COR-L47 (cell line): ENCODE measurements at regions not wholly inside any gene's neighbourhood (a gene's known extent, or its start where the extent isn't known, plus 50 kb on each side); places are given as distances from the start of the nearest gene placed in this dataset.
"Not testable (repeated sequence)": the region's sequence is repeated elsewhere in the genome, so short reads cannot be mapped to it uniquely, and the experiment has no call there.

Source experiments
- DNase-seq: peaks from one replicate; lab custom pipeline; 2025; lab: John Stamatoyannopoulos, UW

DNA sequence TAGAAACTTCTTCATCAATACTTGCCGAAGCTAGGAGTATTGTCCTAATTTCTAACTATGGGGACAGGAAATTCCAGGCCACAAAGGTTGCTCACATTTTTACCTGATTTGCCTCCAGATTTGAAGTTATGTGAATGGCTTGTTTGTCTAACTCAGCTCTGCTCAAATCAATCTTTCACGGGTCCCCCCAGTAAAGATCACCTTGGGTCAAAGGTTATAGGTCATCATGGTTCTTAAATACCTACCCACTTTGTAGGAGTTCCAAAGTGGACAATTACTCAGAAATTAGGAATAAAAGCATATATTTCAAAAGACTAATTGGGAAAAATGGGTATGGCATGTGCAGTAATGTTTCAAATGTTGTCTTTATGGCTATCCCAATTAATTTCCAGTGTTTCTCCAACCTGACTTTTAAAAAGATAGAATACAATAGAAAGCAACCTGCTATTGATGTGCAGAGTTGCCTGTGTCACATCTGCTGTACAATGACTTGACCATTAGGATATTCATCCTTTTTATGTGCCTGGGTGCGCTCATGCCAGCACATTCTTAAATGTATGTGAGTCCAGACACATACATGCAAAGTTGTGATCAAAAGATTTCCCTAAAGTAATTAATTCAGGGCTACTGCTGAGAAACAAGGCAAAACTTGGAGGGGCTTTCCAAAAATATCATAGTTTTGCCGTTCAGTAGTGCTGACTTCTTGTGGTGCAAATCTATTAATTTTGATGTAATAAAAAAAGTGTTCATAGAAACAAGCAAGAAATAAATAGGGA lies 126.1 kb downstream of the MYCN start:
- DNase-seq = no peak

DNA sequence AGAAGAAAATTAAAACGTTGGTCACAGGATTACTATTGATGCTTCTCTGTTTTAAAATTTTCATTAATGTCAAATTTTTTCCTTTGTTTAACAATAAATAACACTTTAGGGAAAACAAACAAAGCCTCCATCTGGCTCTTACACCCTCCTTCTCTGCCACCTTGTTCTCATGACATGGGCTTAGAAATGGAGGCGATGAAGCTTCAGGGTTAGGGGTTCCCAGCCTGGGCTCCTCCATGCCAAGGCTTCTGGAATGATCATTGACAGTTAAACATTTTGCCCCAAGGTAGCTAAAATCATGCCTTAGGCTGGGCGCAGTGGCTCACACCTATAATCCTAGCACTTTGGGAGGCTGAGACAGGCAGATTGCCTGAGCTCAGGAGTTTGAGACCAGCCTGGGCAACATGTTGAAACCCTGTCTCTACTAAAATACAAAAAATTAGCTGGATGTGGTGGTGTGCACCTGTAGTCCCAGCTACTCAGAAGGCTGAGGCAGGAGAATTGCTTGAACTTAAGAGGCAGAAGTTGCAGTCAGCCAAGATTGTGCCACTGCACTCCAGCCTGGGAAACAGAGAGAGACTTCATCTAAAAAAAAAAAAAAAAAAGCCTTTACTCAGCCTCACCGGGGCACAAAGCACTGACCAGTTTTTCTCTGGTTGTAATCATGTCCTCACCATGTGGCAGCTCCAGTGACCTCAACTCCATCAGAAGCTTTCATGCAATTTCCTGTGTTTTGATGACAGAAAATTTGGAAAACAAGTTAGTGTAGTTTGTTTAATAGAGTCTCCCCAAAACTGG lies 125.1 kb downstream of the MYCN start:
- not testable (repeated sequence) for DNase-seq

DNA sequence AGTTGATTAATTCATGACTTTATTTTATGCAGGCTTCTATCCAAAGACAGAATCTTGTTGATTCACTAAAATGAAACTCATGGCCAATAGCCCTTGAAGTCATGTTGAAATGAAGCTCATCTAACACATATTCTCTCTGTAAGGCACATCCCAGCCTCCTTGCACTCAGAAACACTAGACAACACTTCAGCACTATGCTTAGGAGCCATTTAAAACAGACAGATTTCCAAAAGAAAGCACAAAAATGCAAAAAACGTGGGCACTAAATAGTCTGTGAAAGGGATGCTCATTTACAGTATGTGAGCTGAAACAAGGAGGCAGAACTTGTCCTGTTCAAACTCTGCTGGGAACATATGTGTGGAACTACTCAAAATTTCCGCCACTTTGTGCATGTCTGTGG lies 124.4 kb downstream of the MYCN start:
- no peak for DNase-seq

DNA sequence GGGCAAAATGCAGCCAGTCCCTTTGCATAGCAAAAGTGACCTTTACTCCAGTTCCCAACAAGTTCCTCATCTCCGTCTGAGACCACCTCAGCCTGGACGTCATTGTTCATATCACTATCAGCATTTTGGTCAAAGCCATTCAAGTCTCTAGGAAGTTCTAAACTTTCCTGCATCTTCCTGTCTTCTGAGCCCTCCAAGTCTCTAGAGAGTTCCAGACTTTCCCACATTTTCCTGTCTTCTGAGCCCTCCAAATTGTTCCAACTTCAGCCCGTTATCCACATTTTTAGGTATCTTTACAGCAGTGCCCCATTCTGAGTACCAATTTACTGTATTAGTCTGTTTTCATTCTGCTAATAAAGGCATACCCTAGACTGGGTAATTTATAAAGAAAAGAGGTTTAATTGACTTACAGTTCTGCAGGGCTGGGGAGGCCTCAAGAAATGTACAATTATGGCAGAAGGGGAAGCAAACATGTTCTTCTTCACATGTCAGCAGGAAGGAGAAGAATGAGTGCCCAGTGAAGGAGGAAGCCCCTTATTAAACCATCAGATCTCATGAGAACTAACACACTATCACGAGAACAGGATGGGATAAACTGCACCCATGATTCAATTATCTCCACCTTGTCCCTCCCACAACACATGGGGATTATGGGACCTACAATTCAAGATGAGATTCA lies 123.7 kb downstream of the MYCN start:
- DNase-seq = no peak

DNA sequence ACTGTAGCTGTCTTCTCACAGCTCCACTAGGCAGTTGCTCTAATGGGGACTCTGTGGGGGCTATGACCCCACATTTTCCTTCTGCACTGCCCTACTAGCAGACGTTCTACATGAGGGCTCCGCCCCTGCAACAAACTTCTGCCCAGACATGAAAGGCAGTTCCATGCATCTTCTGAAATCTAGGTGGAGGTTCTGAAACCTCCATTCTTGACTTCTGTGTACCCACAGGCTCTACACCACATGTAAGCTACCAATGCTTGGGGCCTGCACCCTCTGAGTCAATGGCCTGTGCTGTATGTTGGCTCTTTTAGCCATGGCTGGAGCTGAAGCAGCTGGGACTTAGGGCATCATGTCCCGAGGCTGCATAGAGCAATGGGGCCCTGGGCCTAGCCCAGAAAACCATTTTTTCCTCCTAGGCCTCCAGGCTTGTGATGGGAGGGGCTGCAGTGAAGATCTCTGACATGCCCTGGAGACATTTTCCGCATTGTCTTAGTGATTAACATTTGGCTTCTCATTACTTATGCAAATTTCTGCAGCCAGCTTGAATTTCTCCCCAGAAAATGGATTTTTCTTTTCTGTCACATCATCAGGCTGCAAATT lies 123.0 kb downstream of the MYCN start:
- no peak for DNase-seq

DNA sequence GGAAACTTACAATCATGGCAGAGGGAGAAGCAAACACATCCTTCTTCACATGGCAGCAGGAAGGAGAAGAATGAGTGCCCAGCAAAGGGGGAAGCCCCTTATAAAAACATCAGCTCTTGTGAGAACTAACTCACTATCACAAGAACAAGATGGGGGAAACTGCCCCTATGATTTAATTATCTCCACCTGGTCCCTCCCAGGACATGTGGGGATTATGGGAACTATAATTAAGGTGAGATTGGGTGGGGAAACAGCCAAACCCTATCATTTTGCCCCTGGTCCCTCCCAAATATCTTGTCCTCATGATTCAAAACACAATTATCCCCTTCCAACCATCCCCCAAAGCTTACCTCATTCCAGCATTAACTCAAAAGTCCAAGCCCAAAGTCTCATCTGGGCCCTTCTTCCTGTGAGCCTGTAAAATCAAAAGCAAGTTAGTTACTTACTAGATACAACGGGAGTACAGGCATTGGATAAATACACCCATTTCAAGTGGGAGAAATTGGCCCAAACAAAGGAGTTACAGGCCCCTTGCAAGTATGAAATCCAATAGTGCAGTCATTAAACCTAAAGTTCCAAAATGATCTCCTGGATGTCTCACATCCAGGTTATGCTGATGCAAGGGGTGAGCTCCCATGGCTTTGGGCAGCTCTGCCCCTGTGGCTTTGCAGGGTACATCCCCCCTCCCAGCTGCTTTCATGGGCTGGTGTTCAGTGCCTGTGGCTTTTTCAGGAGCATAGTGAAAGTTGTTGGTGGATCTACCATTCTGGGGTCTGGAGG lies 122.3 kb downstream of the MYCN start:
- no peak for DNase-seq

DNA sequence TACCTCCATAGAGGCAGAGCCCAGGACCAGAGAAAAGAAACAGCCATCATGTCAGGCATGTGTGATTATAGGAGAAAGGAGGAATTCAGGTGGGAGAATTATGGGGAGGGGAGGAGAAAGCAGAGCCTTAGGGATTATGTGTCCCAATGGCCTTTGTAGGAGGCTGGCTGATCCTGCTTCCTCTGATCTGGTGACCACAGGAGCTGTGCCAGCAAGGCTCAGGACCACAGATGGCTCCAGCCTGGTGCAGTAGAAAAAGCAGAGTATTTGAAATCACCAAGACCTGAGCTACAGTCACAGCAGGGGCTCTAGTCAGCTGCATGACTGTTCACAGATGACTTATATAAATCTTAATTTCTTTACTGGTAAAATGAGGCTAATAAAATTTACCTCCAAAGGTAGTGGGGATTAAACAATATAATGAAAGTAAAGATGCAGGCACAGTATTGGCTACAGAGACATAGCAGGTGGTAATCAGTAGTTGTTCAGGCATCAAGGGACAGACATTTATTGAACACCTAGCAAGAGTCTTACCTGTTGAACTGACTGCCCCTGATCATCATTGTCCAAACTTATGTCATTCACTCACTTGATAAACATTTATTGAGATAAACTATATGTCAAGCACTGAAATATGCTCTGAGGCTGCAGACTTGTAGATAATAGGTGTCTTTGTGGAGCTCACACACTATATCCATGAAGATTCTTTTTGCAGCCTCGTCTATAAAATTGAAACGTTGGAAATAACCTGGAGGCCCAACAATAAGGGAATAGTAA lies 121.3 kb downstream of the MYCN start:
- DNase-seq = no peak

DNA sequence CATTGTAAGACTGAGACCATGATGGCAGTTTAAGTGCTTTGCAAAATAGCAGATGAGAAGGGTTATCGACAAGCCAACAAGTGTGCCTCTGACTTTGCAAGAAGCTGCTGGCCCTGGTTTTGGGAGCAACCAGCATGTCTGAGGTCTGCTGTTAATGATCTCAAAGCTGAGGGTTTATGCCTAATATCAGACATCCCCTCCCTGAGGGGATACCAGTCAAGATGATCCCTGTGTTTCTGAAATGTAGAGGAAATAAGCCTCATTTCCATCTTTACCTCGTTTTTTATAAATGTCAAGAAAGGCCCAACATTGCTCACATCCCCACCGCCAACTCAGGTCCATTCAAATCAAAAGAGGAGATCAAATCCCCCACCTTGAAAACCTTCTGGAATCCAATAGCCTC lies 120.6 kb downstream of the MYCN start:
- no peak for DNase-seq

DNA sequence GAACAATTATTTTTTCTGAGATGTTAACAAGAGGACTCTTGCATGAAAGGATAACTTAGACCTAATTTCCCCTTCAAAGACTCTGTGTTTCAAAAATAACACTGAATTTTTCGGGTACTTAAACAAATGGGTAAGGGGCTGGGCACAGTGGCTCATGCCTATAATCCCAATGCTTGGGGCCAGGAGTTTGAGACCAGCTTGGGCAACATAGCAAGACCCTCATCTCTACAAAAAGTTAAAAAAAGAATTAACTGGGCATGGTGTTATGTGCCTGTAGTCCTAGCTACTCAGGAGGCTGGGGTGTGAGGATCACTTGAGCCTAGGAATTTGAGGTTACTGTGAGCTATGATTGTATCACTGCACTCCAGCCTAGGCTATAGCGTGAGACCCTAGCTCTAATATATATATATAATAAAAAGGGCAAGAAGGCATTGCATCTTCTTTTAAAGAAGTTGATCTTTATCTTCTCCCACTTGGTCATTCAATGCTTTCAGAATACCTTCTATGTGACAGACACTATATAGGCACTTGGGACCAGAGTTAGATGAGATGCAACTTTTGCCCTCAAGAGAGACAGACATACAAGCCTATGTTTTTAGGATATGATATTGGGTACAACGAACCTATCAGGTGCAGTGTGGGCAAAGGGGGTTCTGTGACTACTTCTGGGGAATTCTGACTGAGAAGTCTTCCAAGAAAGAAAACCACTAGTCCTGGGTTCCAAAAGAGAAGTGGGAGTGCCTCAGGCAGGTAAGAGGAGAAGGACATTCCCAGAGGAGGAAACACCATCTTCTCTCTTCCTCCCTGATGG lies 120.0 kb downstream of the MYCN start:
- DNase-seq = no peak

DNA sequence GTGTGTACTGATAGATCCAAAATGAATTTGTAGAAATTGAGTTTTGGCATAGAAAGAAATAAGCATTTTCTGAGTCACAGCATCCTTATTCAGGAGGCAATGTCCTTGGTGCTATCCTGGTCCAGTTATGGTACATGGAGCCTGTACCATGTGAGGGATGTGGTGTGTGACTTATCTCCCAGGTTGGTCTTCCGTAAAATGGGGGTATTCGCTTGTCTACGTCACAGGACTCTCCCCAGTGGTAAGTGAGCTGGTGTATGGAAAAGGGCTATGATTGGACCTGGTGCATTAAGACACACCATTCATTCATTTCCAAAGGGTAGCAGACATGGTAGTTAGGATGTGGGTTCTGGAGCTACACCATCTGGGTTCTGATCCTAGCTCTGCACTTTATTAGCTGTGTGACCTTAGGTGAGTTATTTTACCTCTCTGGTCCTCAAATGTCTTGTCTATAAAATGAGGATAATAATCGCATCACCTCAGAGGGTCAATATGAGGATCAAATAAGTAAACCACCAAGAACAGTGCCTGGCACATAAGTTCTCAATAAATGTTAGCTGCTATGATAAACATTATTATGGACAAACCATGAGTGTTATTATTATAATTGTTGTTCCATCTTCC lies 119.2 kb downstream of the MYCN start:
- no peak for DNase-seq

DNA sequence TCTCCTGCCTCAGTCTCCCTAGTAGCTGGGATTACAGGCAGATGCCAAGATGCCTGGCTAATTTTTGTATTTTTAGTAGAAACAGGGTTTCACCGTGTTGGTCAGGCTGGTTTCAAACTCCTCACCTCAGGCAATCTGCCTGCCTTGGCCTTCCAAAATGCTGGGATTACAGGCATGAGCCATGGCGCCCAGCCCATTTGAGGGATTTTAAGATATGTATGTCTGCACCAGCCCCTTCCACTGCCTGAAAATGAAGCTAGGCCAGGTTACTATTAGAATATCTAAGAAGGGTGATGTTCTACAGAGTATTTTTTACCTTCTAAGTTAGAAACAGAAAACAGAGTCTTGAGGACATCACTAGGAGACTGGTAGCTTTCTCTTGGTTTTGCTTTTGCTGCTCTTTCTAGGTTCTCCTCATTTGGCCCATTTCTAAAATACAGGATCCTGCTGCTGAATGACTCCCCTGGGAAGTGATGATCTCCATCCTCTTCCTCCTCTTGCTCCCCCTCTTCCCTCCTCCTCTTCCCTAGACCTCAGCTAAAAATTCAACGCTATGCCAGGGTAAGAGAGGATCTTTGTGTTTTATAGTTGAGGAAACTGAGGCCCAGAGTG lies 118.5 kb downstream of the MYCN start:
- no peak for DNase-seq

DNA sequence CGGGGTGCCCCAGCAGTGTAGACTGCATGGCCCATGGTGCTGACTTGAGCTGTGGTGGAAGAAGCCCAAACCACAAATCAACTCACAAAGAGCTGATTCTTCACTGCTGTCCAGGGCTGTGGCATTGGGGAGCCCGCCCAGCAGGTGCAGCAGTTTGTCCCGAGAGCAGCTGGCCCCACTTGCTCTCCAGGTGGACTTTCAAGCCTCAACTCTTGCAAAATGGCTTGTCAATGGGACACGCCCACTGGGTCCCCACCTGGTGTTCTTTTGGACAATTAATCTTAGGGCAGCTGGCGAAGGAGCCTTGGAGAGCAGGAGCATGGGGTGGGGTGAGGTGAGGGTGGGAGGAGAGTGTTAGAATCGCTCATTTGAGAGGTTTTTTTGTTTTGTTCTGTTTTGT lies 117.9 kb downstream of the MYCN start:
- DNase-seq = no peak

DNA sequence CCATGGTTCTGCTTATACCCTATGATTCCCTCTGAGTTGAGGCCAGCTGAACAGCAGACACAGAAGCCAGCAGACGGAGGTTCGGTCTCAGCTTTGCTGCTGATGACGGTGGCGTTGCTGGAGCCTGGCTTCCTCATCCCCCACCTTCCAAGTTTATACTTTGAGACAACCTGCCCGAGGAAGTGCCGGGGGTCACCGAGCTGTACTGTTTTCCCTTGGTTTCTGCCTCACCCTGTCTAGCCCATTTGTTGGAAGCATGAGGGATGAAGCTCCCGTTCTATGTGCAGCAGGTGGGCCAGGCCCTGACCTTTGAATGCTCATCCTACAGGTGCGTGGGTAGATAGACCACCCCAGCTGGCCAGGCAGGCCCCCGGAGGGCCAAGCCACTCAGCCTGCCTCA lies 117.3 kb downstream of the MYCN start:
- DNase-seq = no peak

DNA sequence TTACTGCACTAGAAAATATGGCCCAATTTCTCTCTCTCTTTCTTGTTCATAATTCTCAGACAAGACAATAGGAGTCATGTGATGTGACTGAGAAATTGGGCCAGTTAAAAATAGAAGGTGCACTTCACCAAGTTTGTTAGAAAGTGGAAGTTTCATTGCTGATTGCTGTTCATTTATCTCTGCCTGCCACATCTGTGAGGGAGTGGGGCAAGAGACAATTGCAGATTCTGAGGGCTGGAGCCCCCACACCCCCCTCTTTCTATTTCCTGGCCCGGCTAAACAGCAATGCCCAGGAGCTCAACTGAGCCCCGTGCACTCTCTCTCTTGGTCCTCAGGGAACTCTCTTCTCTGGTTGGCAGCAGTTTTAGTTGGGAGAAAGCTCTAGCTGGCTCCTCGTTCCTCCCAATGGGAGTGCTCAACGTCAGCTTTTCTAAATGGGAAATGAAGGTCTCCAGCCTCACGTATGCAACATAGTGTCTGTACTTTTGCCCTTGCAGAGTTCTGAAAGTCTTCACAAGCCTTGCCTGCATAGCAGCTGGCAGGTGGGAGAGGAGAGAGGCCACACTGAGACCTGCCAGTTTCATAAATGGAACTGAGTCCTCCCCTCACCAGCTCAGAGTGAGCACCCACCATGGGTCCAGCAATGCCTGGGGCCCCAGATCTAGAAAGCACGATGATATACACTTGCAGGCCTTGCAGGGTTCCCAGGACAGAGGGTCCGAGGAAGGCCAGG lies 115.7 kb downstream of the MYCN start:
- DNase-seq = no peak

DNA sequence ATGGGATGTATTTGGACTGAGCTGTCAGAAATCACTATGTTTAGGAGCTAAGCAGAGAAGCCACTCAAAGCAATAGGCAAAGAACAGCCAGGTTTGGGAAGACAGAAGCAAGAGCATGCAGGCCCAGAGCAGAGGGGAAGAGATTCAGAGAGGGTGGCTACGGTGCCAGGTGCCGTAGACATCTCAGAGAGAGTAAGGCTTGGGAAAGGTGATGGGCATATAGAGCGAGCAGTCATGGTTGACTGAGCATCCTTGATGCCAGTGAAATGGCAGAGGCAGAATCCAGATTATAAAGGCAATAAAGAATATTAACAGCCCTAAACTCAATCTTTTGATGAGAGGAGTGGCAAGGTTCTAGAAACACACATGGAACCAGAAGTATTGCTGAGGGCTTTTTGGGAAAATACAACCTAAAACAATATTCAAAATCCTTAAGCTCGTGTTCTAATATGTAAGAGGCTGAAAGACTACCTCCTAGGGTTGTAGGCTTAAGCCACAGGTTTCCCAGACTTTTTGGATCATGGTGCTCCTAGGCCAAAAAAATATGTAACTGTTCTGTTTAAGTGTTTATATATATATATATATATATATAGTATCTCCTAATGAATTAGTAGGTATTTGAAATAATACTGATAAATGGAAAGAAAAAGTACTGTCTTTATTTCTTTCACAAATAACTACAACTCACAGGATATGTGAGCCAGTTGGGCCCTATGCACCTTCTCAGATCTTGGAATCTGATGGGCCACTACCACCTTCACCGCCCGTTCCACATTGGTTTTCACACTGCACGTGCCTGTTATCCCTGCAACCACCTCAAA lies 113.3 kb downstream of the MYCN start:
- no peak for DNase-seq

DNA sequence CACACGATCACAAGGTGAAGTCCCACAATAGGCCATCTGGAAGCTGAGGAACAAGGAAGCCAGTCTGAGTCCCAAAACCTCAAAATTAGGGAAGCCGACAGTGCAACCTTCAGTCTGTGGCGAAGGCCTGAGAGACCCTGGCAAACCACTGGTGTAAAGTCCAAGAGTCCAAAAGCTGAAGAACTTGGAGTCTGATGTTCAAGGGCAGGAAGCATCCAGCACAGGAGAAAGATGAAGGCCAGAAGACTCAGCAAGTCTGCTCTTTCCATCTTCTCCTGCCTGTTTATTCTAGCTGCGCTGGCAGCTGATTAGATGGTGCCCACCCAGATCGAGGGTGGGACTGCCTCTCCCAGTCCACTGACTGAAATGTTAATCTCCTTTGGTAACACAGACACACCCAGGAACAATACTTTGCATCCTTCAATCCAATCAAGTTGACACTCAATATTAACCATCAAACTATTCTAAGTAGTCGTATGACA lies 112.3 kb downstream of the MYCN start:
- DNase-seq = not testable (repeated sequence)

DNA sequence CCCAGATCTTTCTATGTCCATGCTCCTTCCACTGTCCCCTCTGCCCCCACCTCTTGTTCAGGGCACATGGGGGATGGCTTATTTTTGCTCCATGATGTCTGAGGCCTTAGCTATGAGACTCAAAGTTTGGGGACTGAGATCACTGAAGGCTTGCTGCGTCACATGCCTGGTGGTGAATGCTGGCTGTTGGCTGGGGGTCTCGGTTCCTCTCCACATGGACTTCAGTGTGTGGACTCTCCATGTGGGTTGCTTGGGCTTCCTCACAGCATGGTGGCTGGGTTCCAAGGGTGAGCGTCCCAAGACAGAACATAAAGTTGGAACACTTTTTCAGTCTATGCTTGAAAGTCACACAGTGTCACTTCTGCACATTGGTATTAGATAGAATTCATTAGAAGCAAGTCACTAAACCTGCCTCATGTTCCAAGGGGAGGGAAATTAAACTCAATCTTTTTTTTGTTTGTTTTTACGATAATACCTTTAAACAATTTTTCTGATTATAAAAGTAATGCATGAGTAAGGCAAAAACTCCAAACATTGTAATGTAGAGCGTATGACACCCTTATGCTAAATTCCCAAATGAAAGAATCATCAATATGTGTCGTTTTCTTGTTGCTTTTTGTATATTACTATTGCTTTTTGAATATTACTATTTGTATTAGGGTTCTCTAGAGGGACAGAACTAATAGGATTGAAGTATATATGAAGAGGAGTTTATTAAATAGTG lies 111.7 kb downstream of the MYCN start:
- no peak for DNase-seq
